Activated CD4-positive, alpha-beta T cell treated with anti-CD3 and anti-CD28 coated beads, Interleukin-2, amount 50 U/mL, for 48 hours (primary cell): ENCODE measurements at regions not wholly inside any gene's neighbourhood (a gene's known extent, or its start where the extent isn't known, plus 50 kb on each side); places are given as distances from the start of the nearest gene placed in this dataset.
"Not testable (repeated sequence)": the region's sequence is repeated elsewhere in the genome, so short reads cannot be mapped to it uniquely, and the experiment has no call there.

Experiments used
- DNase-seq, 2 experiments: peaks; one replicate each; pipeline ENCODE4 v3.0.0-alpha.2; 2020

GRCh38 chr6:97925504-97925903, 642.5 kb upstream of the MMS22L start:
- no peak for DNase-seq

- no peak for DNase-seq
Measured at GRCh38 chr6:97939440-97940168, 656.6 kb upstream of the MMS22L start.

- DNase-seq: no peak
Measured at GRCh38 chr6:97947841-97948240, 664.8 kb upstream of the MMS22L start.

GRCh38 chr6:97958134-97958533, 675.1 kb upstream of the MMS22L start:
- DNase-seq: no peak

- no peak for DNase-seq
Measured at GRCh38 chr6:97963193-97963592, 680.2 kb upstream of the MMS22L start.

GRCh38 chr6:97969065-97969464, 686.0 kb upstream of the MMS22L start:
- DNase-seq: no peak

DNA sequence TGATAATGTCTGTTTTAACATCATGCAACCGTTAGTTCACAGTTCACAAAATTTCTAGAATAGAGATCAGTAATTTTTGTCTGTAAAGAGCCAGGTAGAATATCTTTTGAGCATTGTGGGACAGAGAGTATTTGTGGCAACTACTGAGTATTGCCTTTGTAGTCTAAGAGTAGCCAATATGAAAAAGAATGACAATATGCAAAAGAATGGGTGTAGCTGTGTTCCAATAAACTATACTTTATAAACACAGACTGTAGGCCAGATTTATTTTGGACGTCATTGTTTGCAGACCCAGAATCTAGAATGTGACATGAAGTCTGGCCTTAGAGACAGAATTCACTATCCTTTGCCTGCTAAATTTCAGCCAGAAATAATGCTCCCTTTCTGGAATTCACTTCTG, 694.1 kb upstream of the MMS22L start:
- no peak for DNase-seq

- DNase-seq: no peak
Measured at GRCh38 chr6:97978855-97979271, 695.8 kb upstream of the MMS22L start.

GRCh38 chr6:97979285-97979684, 696.3 kb upstream of the MMS22L start:
- not testable (repeated sequence) for DNase-seq

DNA sequence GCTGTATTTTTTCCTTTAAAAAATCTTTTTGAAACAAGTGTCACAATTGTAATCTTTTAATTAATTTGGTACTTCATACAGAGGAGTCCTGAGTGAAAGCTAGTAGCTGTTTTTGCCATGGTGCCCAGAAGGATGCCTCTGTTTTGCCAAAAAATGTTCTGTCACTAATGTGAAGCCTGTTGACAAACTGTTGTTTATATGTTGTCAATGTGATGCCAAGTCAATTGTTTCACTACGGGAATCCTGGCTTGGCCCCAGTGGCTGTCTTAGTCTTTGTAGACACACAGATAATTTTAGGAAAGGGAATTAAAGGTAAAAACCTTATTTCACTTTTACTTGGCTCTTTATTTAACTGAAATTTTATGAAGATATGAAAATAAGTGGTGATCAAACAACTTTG, 706.4 kb upstream of the MMS22L start:
- DNase-seq: no peak

DNA sequence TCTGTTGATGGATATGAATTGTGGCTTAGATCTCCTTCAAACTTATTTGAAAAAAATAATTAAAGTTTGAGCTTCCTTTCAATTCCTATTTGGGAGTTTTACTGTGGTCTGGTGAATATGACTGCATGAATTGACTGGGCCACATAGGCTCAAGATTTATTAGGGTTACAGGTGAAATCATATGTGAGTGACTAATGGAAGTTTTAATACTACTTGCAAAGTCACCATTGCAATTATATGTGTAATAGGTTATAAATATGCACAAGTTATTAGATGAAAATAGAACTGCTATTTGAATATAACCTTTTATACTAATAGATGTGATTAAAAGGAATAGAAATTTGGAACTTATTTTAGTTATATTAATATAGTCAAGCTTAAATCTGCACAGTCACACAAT, 712.1 kb upstream of the MMS22L start:
- DNase-seq: no peak

- DNase-seq: no peak
Measured at GRCh38 chr6:98002678-98003077, 719.7 kb upstream of the MMS22L start.

DNA sequence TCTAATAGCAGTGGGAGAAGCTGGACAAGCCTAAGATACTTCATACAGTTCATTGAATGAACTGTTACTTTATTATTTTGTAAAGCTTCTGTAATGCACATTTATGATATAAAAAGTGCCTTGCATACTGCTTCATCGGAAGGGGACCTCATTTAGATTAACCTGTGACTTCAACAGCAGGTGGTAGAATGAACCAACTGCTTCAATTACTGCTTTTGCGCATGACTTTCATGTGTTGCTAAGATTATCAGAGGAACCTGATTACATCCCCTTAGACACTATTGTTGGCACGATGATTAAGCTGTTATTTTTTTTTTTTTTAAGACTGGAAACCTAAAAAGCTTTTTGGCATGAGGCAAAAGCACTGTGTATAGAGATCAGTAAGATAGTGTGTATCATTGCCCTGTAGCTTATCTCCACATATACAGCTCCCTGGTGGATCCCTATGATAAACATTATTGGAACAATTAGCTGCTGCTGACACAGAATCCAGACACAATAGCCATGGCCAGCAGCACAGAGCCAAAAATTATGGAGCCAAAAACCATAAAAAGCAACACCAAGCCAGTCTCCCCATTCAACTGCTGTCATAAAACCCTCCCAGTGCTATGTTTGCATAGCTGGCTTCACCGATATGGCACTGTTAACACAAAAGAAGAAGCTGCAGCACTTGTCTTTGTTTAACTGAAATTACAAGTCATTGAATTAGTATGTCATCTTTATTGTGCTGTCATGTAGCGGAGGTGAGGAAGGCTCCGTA, 731.6 kb upstream of the MMS22L start:
- no peak for DNase-seq

GRCh38 chr6:98016565-98016964, 733.5 kb upstream of the MMS22L start:
- DNase-seq: no peak

GRCh38 chr6:98020222-98020621, 737.2 kb upstream of the MMS22L start:
- no peak for DNase-seq

DNA sequence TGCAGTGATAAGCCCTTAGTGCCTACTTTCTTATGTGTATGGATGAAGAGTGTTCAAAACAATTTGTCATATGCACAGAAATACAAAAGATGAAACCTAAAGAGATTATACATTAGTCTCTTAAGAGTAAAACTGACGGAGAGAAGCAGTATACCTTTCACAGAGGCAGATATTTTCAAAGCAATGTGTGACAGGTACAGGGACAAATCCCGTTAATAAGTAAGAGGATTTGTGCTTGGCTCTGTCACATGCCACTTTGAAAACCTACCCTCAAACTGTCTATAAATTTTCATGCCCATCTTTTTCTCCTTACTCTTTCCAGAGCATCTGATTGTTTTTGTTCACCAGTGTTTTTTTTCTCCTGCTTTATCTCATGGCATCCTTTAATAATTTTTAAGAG, 741.3 kb upstream of the MMS22L start:
- no peak for DNase-seq

DNA sequence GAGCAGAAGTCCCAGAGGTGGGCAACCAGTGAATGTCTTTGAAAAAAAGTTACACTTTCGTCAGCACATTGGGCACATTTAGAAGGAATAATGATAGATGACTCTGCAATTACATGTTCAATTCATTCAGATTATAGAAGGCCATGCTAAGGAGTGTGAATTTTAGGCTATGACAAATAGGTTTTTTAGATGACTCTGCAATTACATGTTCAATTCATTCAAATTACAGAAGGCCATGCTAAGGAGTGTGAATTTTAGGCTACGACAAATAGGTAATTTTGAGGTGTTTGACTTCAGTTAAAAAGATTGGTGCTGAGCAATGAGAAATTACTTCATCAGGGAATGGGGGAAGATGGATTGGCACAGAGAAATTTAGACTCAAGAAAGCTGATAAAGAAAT, 744.9 kb upstream of the MMS22L start:
- DNase-seq: no peak

- DNase-seq: no peak
Measured at GRCh38 chr6:98033617-98034016, 750.6 kb upstream of the MMS22L start.

- DNase-seq: no peak
Measured at GRCh38 chr6:98036344-98036923, 753.4 kb upstream of the MMS22L start.

DNA sequence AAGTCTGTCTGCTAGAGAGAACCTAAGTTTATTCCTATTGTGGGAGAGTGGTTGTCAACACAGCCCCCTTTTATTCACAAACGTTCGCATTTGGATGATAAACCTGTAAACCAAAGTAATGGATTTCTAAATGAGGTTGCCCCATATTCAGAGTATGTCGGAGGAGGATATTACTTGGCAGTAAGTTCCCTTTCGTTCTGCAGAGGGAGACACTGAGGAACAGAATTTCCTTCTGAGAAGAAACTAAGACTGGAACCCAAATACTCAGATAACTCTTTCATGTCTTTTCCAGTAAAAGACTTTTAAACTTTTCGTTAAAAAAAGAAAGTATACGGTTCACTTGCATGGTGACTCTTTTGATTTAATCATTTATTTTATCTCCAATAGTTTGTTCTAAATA, 754.6 kb upstream of the MMS22L start:
- no peak for DNase-seq

GRCh38 chr6:98039443-98039842, 756.4 kb upstream of the MMS22L start:
- DNase-seq: no peak

DNA sequence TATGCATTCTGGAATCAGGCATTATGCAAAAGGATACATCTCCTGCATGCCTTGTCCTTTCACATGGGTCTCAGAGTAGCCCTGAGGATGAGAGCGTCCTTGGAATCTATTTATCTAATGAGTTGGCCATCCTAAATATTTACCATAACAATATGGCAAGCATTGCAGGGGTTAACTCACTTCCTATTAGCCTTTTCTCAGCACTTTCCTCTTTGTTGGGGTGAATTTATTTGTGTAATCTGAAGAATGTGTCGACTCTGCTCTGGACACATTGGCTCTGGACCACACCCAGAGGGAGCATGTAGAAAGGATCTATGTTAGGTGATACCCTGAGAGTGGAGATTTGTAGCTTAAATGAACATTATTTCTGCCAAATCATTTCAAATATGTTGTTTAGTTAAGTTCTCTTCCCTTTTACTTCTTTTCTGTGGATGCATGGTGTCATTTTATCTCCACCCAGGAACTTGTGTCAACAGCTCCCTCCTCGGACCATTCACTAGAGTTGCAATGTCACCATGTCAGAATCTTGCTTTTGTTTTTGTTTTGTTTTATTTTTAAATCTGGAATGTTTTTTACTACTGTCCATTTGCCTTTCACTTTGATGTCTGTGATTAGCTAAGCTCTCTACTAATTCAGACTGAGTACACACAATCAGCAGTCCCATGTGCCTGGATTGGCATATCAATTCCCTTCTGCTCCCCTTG, 757.0 kb upstream of the MMS22L start:
- DNase-seq: no peak

- DNase-seq: no peak
Measured at GRCh38 chr6:98041056-98041455, 758.0 kb upstream of the MMS22L start.

- no peak for DNase-seq
Measured at GRCh38 chr6:98041921-98042320, 758.9 kb upstream of the MMS22L start.
